GM12878 (cell line): ENCODE measurements at regions not wholly inside any gene's neighbourhood (a gene's known extent, or its start where the extent isn't known, plus 50 kb on each side); places are given as distances from the start of the nearest gene placed in this dataset.

Experiments
- ATAC-seq: fragments of 200-7000 bp; cut with Tn5 transposase; 3 replicates; pipeline ENCODE4 v1.9.1; 2020; ENCODE audit warnings: mild to moderate bottlenecking, moderate library complexity
- BruUV-seq: library from RNA; stranded (reverse); fragments of 400-500 nt; replicated peaks from 2 replicates; lab custom pipeline; 2021; lab: Mats Ljungman, UMichigan
- CTCF ChIA-PET: fragments of 300-600 bp; sonication (Branson Sonifier 250); formaldehyde crosslinking; extraction: SDS; loops from one replicate; lab custom pipeline; 2021; ENCODE audit warnings: inconsistent platforms; lab: Yijun Ruan, JAX
- POLR2A ChIA-PET: fragments of 350-600 bp; formaldehyde crosslinking; extraction: SDS; loops from one replicate; lab custom pipeline; 2021; ENCODE audit warnings: inconsistent platforms; lab: Charles Lee
- RAD21 ChIA-PET: fragments of 300-600 bp; sonication (Branson Sonifier 250); formaldehyde crosslinking; loops from one replicate; lab custom pipeline; 2023; ENCODE audit warnings: antibody characterized with exemption; ENCODE audit not compliant: unreplicated experiment; lab: Charles Lee
- SMC1A ChIA-PET: fragments of 300-600 bp; sonication (Branson Sonifier 250); formaldehyde crosslinking; loops from one replicate; lab custom pipeline; 2023; ENCODE audit not compliant: unreplicated experiment, uncharacterized antibody; lab: Charles Lee
- DNase-seq: peaks from one replicate; pipeline ENCODE4 v3.0.0-alpha.2; 2011; ENCODE audit warnings: low read depth, low spot score
- FAIRE-seq: peaks from 3 replicates; lab custom pipeline; 2011; peaks lifted over from hg19 to GRCh38; lab: Jason Lieb, UNC
- H2AFZ ChIP-seq: 2 replicates; pipeline ENCODE4 v1.6.0; 2011; ENCODE audit warnings: low read depth, low read length, control low read depth; ENCODE audit not compliant: control insufficient read depth
- H3K27ac ChIP-seq: 2 replicates; pipeline ENCODE4 v1.5.1; 2011; ENCODE audit warnings: control low read depth; ENCODE audit not compliant: control insufficient read depth, insufficient read depth
- H3K27me3 ChIP-seq, 2 experiments: replicated peaks in 1 of 2; 2 replicates each; pipeline versions ENCODE4 v1.6.0 to v1.6.1; 2011; ENCODE audit warnings: low read length in 1 of 2; ENCODE audit not compliant: control insufficient read depth in 2 of 2, insufficient read depth in 2 of 2
- H3K36me3 ChIP-seq, 2 experiments: 2 replicates each; pipeline ENCODE4 v1.5.1; 2011; ENCODE audit warnings: low read length in 1 of 2; ENCODE audit not compliant: control insufficient read depth in 2 of 2, insufficient read depth in 2 of 2
- H3K4me1 ChIP-seq: 2 replicates; pipeline ENCODE4 v1.6.1; 2011; ENCODE audit warnings: mild to moderate bottlenecking, low read length, moderate library complexity, mixed read lengths; ENCODE audit not compliant: control insufficient read depth, insufficient read depth
- H3K4me2 ChIP-seq: 2 replicates; pipeline ENCODE4 v1.6.0; 2011; ENCODE audit warnings: control low read depth; ENCODE audit not compliant: control insufficient read depth, insufficient read depth
- H3K4me3 ChIP-seq: fragments of 200-600 bp; sonication (generic); 2 replicates; pipeline ENCODE4 v1.5.1; 2016
- H3K79me2 ChIP-seq: 2 replicates; pipeline ENCODE4 v1.6.0; 2011; ENCODE audit warnings: low read length; ENCODE audit not compliant: control insufficient read depth, insufficient read depth
- H3K9ac ChIP-seq: 2 replicates; pipeline ENCODE4 v1.8.0; 2011; ENCODE audit warnings: low read length, control low read depth, mixed read lengths; ENCODE audit not compliant: control insufficient read depth, insufficient read depth
- H3K9me3 ChIP-seq: replicated peaks from 3 replicates; pipeline ENCODE4 v1.5.1; 2011; ENCODE audit warnings: mild to moderate bottlenecking, low read length; ENCODE audit not compliant: control insufficient read depth, insufficient read depth
- H4K20me1 ChIP-seq: 2 replicates; pipeline ENCODE4 v1.6.0; 2011; ENCODE audit not compliant: control insufficient read depth, insufficient read depth
- CHD1 ChIP-seq: IDR thresholded peaks from 2 replicates; pipeline ENCODE4 v1.6.1; 2012; ENCODE audit warnings: low read depth, low read length, improper control_type of control experiment
- HDGF ChIP-seq: fragments of 450-650 bp; IDR thresholded peaks from 2 replicates; pipeline ENCODE4 v1.6.1; 2016; ENCODE audit warnings: antibody characterized with exemption
- JUNB ChIP-seq: IDR thresholded peaks from 2 replicates; pipeline ENCODE4 v1.6.1; 2016; ENCODE audit warnings: antibody characterized with exemption, mild to moderate bottlenecking
- JUND ChIP-seq: IDR thresholded peaks from 2 replicates; pipeline ENCODE4 v1.6.1; 2012; ENCODE audit warnings: low read depth, mild to moderate bottlenecking, low read length, improper control_type of control experiment, moderate library complexity
- MTA2 ChIP-seq: fragments of 450-650 bp; IDR thresholded peaks from 2 replicates; pipeline ENCODE4 v1.6.1; 2016; ENCODE audit warnings: low read depth, mild to moderate bottlenecking, moderate library complexity
- MXI1 ChIP-seq: fragments of 150-350 bp; IDR thresholded peaks from 2 replicates; pipeline ENCODE4 v1.6.1; 2011; ENCODE audit warnings: low read depth, mild to moderate bottlenecking, inconsistent platforms, low read length, improper control_type of control experiment
- SMARCA5 ChIP-seq: fragments of 450-650 bp; IDR thresholded peaks from 2 replicates; pipeline ENCODE4 v1.6.1; 2017; ENCODE audit warnings: mild to moderate bottlenecking
- SUPT20H ChIP-seq: IDR thresholded peaks from 2 replicates; pipeline ENCODE4 v1.6.1; 2011; ENCODE audit warnings: low read depth, mild to moderate bottlenecking, low read length, moderate library complexity, borderline replicate concordance; ENCODE audit not compliant: control insufficient read depth
- ZNF384 ChIP-seq: IDR thresholded peaks from 2 replicates; pipeline ENCODE4 v1.6.1; 2012; ENCODE audit warnings: low read depth, mild to moderate bottlenecking, low read length, improper control_type of control experiment, borderline replicate concordance
- WGBS: methylation state at CpG from one replicate; pipeline ENCODE4 v1.1.6; 2016; ENCODE audit warnings: low lambda C conversion rate; ENCODE audit not compliant: insufficient replicate concordance, insufficient coverage; ENCODE audit errors: missing lambda C conversion rate; 5-methylcytosine and 5-hydroxymethylcytosine counted together
- in situ Hi-C: fragments of 300-500 bp; cut with MboI; formaldehyde crosslinking; loops from 9 replicates; pipeline ENCODE4 v1.14.3; 2018; ENCODE audit warnings: mixed read lengths
- intact Hi-C: fragments of 100-400 bp; cut with micrococcal nuclease; formaldehyde crosslinking; loops from one replicate; pipeline ENCODE4 v1.14.2; 2022; ENCODE audit not compliant: unreplicated experiment
- TF ChIP-seq, protein P1 (sequence below): fragments of 450-650 bp; IDR thresholded peaks from 2 replicates; pipeline ENCODE4 v1.6.1; 2018; ENCODE audit warnings: borderline replicate concordance, mild to moderate bottlenecking; ENCODE audit not compliant: partially characterized antibody

DNA sequence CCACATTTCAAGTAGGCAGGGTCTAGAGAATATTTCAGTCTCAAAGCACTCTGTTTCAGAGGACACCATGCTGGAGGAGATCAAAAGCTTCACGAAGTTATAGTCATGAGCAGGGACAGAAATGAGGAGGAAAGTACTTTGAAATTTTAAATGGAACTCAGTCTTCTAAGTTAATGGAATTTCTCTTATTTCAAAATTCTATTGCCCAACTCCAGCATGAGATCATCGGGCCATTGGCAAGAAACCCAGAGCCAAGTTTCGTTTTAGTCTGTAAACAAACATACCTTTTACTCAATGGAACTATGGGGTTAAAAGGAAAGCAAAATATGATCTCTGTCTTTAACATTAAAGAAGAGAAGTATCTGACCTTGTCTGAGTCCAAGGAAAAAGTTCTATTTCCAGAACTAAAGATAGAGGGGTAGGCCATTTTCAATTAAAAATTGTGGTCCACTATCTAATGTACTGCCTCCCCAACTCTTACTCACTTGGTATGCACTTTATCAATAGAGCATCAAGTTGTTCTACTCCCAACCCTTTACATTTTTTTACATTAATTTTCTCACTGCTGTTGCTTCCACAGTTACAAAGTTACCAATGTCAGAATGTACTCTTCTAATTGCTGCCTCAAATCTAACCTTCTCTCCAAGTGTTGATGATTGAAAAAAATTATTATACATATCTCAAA lies 235.3 kb upstream of the NRSN1 start:
- H3K9me3 ChIP-seq, result no peaks in the 10 kb centered on the region
- CTCF ChIA-PET, result no interaction called here
- no peak overlapping the region for H2AFZ ChIP-seq
- H3K9ac ChIP-seq, result no peak overlapping the region
- TF ChIP-seq SMARCA5 (no peak), ZNF384 (no peak), JUNB (no peak), MXI1 (no peak), SUPT20H (no peak), MTA2 (no peak), JUND (no peak), HDGF (no peak), CHD1 (no peak)
- TF ChIP-seq, protein P1, sequence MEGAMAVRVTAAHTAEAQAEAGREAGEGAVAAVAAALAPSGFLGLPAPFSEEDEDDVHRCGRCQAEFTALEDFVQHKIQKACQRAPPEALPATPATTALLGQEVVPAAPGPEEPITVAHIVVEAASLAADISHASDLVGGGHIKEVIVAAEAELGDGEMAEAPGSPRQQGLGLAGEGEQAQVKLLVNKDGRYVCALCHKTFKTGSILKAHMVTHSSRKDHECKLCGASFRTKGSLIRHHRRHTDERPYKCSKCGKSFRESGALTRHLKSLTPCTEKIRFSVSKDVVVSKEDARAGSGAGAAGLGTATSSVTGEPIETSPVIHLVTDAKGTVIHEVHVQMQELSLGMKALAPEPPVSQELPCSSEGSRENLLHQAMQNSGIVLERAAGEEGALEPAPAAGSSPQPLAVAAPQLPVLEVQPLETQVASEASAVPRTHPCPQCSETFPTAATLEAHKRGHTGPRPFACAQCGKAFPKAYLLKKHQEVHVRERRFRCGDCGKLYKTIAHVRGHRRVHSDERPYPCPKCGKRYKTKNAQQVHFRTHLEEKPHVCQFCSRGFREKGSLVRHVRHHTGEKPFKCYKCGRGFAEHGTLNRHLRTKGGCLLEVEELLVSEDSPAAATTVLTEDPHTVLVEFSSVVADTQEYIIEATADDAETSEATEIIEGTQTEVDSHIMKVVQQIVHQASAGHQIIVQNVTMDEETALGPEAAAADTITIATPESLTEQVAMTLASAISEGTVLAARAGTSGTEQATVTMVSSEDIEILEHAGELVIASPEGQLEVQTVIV, result no peak
- H3K27me3 ChIP-seq, result no peaks in the 10 kb centered on the region
- no peak for FAIRE-seq
- in situ Hi-C loops, result no loop called here
- no peak for DNase-seq
- BruUV-seq, result no TSS peak
- H3K4me3 ChIP-seq, result no peak overlapping the region
- POLR2A ChIA-PET, result no interaction called here
- no peaks in the 10 kb centered on the region for H3K36me3 ChIP-seq
- no peaks in the 10 kb centered on the region for H4K20me1 ChIP-seq
- ATAC-seq, result no peak
- RAD21 ChIA-PET, result no interaction called here
- SMC1A ChIA-PET, result no interaction called here
- 0% methylated on average over 3 of the region's 3 CpGs for WGBS
- intact Hi-C loops, result no loop called here
- no peak overlapping the region for H3K4me2 ChIP-seq
- no peaks in the 10 kb centered on the region for H3K4me1 ChIP-seq
- no peaks in the 10 kb centered on the region for H3K79me2 ChIP-seq
- no peak overlapping the region for H3K27ac ChIP-seq
